Fibroblast of skin of left biceps (primary cell): ENCODE measurements at regions not wholly inside any gene's neighbourhood (a gene's known extent, or its start where the extent isn't known, plus 50 kb on each side); places are given as distances from the start of the nearest gene placed in this dataset.
"Not testable (repeated sequence)": the region's sequence is repeated elsewhere in the genome, so short reads cannot be mapped to it uniquely, and the experiment has no call there.

ENCODE experiments used
- DNase-seq, 2 experiments: peaks; one replicate each; pipeline ENCODE4 v3.0.0-alpha.2; 2013; ENCODE audit warnings: low read depth in 2 of 2

GRCh38 chr10:35933491-35933890, 291.4 kb upstream of the FZD8 start:
- DNase-seq = no peak

DNA sequence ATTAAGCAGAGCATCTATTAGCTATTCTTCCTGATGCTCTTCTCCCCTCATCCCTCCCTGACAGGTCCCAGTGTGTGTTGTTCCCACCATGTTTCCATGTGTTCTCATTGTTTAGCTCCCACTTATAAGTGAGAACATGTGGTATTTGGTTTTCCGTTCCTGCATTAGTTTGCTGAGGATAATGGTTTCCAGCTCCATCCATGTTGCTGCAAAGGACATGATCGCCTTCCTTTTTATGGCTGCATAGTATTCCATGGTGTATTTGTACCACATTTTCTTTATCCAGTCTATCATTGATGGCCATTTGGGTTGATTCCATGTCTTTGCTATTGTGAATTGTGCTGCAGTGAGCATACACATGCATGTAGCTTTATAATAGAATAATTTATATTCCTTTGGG, 287.9 kb upstream of the FZD8 start:
- DNase-seq = not testable (repeated sequence)

DNA sequence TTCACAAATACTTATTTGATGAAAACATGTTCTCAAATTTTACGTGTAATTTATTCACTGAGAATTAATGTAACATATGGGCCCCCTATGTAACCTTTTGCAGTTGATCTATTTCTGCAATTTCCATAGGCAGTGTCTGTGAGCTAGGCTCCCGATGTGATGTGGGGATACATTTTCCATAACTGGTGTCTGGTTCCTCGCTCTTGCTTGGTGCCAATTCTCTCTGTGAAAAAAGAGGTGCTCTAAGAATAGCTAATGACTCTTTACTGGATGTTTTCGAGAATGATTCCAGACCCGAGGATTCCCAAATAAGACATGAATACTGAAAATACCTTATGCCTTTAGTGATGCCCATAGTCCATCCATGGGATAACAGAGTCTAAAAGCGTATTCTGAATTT, 286.7 kb upstream of the FZD8 start:
- DNase-seq = no peak

DNA sequence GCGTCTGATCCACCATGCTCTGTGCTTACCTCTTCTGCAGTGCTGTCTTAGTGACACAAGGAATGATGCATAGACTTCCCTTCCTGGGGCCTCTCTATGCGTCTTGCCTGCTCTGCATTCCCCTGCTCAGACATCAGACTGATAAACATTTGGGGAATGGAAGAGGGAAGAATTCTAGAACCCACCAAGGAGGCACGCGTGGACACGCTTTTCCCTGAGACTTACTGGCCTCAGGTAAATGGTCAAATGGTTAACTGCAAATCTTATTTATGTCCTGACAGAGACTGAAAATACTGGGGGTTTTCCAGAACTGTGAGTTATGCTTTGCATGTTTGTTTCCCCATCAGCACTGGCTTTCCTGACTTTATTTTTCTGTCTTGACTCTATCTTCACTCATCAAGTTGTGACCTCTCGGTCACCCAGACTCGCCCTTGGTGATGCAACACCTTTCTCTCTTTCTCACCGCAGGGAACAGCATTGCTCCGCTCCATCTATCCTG, 285.9 kb upstream of the FZD8 start:
- no peak for DNase-seq

- no peak for DNase-seq
These were observed 285.2 kb upstream of the FZD8 start for GRCh38 chr10:35927341-35927740.

DNA sequence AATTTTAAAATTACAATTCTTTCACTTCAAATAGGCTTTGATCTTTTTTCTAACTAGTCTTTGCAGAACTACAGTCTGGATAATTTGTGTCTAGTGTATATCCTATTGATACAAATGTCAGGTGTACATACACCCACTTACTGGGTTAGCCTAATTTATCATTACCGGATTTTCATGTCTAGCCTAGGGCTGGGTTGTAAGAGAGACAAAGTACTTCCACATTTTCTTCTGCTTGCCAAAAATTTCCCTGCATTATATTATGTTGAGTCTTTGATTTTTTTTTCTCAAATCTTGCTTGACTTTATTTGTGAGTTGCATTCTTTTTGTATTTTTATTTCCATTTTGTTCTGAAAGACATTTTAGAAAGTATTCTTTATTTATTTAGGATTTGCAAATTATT, 284.8 kb upstream of the FZD8 start:
- no peak for DNase-seq

DNA sequence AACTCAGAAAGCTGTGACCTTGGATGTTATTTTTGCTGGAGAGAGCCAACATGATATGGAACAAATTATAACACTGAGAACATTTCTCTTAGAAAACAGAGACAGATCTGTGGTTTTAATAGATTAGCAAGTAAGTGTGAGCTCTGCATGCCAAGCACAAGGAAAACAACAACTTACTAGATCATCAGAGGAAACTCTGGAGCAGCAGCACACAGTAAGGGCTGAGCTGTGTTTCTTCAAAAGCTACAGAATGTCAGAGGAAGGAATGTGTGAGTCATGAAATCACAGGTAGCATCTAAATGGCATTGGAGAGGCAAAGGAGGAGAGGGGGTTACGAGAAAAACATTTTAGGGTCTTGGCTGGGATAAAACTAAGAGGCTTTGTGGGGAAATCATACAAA, 283.4 kb upstream of the FZD8 start:
- no peak for DNase-seq

- no peak for DNase-seq
These were observed 282.7 kb upstream of the FZD8 start for GRCh38 chr10:35924759-35925158.

GRCh38 chr10:35922876-35923600, 280.9 kb upstream of the FZD8 start:
- DNase-seq = no peak

DNA sequence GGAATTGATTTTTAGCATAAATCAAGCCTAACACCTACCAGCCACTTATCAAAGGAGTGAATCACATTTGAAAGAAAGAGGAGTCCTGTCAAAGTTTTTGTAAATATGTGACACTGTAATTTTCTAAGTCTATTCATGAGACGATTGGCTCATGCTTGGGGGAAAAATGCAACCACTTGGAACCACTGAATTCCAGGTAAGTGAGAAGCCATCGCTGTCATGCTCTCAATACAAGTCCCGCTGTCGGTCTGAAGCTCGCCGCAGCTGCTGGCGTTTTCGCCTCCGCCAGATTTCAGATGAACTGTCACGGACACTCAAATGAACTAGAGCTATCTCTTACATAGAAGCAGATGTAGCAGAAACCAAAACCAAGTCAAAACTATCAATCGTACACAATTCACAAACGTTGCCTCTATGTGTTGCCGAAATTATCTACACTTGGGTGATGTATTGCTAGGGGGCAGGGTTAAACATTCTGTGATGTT, 279.8 kb upstream of the FZD8 start:
- DNase-seq = no peak

DNA sequence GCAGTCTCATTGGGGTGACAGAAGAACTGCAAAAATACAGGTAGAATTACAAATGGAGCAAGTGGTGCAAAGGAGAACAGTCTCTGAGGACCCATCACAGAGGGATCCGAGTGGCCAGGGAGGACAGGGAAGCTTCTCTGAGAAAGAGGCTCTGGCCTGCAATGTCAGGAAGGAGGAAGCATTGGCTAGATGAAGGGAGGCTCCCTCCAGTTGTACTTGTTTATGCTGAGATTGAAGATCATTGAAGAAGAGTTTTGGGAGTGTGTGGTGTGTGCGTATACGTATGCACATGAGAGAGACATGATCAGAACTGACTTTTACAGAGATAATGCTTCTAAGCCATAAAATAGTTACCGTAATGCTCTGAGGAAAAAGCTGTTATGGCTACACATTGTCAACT, 274.7 kb upstream of the FZD8 start:
- no peak for DNase-seq

DNA sequence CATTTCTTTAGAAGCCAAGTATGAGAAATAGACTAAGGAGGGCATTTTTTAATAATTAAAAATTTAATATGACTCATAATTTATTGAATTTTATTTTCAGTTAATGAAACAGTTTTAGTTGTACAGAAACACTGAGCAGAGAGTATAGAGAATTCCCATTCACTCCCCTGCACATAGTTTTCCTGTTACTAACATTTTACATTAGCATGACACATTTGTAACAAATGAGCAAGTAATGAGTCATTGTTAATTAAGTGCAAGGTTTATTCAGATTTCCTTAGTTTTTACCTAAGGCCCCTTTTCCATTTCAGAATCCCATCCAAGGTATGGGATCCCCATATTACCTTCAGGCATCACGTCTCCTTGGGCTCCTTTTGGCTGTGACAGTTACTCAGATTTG, 271.5 kb upstream of the FZD8 start:
- DNase-seq = peak in 1 of 2 experiments; percentile 34

DNA sequence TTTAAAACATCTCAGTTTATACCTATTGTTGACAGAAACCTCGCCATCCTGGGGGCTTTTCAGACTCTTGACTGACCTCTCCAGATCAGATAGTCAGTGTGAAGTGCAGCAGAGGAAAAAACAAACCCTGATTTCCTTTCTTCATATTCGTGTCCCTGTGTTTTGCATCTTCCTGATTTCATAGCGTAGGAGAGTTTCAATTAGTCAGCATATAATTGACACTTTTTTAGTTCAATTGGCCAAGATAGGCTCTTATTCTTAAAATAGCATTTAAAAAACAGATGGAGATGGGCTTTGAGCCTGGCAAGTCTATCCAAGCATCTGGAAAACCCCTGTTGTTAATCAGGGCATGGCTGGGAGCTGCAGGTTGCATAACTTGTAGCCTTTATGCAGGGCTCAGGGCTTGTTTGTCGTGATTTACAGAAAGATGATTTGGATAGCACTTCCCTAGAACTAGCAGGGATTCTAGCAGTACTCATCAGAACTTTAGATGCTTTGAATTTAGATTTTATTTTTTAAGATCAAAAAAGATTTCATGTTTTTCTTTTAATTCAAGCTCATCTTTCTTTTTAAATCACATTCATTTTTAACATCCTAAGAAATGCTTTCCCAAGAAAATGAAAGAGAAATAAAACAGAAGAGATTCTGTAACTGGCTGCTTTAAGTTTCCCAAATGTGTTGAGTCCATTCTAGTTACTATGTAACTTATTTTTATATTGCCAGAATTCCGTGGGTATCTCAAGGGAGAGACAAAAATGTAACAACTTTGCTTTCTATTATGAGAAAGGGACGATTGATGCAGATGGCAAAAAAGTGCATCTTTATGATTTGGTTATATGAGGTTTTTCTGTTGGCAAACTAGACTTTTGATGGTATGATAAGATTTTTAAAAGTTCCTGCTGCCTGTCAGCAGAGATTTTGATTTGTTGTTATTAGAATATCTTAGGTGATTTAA, 270.8 kb upstream of the FZD8 start:
- DNase-seq = peak in 1 of 2 experiments; percentile 31

- DNase-seq = no peak
These were observed 269.9 kb upstream of the FZD8 start for GRCh38 chr10:35911954-35912353.

DNA sequence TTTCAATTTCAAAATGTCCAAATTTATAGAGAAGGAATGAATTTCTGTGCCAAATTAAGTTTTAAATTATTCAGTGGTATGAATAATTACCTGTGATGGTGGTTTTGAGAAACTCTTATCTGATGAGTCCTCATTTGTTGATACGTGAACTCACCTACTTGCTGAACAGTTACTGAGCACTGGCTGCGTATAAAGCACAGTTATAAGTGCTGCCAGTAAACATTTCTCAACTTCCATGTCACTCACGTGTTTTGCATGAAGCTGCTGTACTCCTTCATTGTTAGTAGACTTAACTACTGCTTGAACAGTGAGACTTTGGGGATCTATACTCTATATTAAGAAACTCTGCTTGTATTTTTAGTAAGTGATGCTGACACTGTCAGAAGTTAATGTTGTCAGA, 269.1 kb upstream of the FZD8 start:
- no peak for DNase-seq

DNA sequence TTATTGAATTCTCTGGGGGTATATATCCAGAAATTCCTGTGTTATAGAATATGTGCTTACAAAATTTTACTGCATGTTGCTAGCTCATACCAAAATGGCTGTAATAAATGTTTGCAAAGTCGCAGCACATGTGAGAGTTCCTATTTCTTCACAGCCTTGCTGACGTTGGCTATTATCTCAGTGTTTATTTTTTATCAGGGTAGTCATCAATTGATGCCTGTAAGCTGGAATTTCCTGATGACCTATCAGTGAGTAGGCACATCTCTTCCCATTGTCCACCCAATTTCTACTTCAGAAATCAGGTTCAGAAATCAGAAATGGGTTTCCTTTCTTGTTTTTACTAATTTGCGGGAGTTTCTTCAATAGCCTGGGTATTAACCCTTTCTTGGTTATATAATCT, 268.1 kb upstream of the FZD8 start:
- DNase-seq = peak in 1 of 2 experiments; percentile 32

DNA sequence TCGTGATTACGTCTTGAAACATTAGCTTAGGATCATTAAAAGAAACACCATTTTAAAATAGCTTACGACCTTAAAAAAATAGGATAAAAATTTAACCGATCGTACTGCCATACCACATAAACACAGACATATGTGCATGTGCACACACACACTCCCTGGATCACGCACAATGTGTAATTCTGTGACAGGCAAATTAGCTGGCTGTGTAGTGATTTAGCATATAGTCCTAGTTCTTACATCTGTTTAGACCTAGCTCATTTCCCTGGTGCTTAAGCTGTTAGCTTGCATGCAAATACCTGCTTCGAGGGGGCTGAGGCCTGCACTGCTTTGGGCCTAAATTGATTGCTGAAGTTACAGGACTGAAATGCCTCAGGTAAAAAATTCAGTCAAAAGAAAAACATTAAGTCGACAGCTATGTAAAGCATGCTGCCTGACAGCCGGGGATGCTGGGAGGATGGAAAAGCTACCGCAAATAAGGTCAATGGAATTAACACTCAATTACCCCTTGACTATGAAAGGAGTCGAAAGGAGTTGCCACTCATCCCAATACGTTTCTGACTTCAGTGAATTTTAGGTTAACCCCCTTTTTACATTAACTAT, 267.1 kb upstream of the FZD8 start:
- DNase-seq = no peak

- no peak for DNase-seq
These were observed 266.4 kb upstream of the FZD8 start for GRCh38 chr10:35908451-35908850.

DNA sequence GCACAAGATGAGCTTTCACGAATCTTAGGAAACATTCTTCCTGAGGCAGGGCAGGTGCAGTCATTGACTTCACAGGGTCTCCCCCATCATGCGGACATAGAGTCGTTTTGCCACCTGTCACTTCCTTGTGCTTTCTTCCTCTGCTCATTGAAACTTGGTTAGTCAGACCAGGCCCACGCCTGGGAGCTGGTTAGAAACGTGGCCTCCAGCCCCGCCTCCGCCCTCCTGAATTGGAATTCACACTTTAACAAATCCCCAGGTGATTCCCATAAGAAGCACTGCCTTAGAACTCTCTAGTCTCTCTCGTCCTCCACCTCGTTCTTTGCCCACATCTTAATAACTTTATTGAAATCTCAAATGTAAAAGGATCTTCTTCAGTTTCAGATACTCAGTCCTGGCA, 265.5 kb upstream of the FZD8 start:
- DNase-seq = no peak

GRCh38 chr10:35906155-35906554, 264.1 kb upstream of the FZD8 start:
- DNase-seq = no peak

DNA sequence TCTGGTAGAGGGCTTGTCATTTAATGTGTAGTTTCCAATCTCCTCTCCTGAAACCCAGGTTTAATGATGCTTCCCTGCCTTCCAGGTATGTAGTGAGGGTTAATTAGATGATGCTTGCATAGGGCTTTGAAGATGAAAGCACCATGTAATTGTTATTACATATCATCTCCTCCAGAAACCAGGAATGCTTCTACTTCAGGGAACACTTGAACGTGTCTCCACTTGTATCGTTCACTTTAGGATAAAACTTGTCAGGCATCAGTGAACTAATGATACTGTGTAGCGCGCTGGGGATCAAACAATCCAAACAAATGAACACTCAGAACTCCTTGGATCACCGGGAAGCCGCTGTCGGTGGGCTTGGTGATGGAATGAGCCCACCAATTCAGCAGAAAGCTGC, 260.9 kb upstream of the FZD8 start:
- no peak for DNase-seq

- no peak for DNase-seq
These were observed 256.8 kb upstream of the FZD8 start for GRCh38 chr10:35898716-35899440.
